Activated T-helper 1 cell treated with anti-CD3 and anti-CD28 coated beads, Interleukin-12 subunit alpha, Interleukin-12 subunit beta, Interleukin-2, Interleukin-4 antibody, amounts not matched to agents 30 ng/mL and 10 ng/mL and 1 ng/mL, durations not matched to agents 14 hours and 24 hours and 36 hours (primary cell): ENCODE measurements at regions not wholly inside any gene's neighbourhood (a gene's known extent, or its start where the extent isn't known, plus 50 kb on each side); places are given as distances from the start of the nearest gene placed in this dataset.

Experiments
- DNase-seq: peaks from one replicate; pipeline ENCODE4 v3.0.0; 2021; ENCODE audit warnings: low spot score
- H3K27ac Mint-ChIP-seq: one replicate; pipeline ENCODE4 v1.8.0; 2021; ENCODE audit warnings: mild to moderate bottlenecking, mixed read lengths
- H3K27me3 Mint-ChIP-seq: one replicate; pipeline ENCODE4 v1.8.0; 2022; ENCODE audit warnings: mild to moderate bottlenecking, moderate library complexity, mixed read lengths; ENCODE audit not compliant: insufficient read depth
- H3K36me3 Mint-ChIP-seq: one replicate; pipeline ENCODE4 v1.8.0; 2021; ENCODE audit warnings: low read depth, mixed read lengths
- H3K4me1 Mint-ChIP-seq: one replicate; pipeline ENCODE4 v1.8.0; 2021; ENCODE audit warnings: low read depth, mixed read lengths
- H3K4me3 Mint-ChIP-seq: one replicate; pipeline ENCODE4 v1.8.0; 2021; ENCODE audit warnings: mild to moderate bottlenecking, moderate library complexity, mixed read lengths
- H3K9me3 Mint-ChIP-seq: one replicate; pipeline ENCODE4 v1.8.0; 2021; ENCODE audit warnings: mixed read lengths
- intact Hi-C: fragments of 100-400 bp; cut with micrococcal nuclease; formaldehyde crosslinking; loops from one replicate; pipeline ENCODE4 v1.15.1; 2024

DNA sequence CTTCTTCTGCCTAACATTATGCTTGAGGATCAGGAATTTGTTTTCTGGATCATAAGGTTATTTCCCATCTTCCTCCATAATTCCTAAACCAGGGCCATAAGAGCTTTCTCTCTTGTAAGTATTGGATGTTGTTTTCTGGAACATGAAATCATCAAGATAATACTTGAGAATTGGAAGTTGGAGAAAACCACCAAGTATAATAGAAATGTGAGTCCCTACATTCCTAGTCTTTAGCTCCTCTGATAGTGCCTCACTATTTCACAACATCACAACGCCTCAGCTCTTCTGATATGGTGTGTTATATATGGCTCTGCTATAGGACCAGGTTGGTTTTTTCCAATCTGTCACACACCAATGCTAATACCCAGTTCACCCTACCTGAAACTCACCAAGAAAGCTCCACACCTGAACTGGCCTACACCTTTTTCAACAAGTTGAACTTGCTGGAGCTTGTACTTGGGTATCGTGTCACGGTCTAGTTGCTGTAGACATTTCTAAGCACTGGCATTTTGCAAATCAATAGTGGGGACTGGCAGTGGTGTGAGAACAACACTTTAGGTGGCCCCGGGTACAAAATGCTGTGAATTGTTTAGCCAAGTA, 141.1 kb downstream of the ACTBL2 start:
- intact Hi-C loops, result no loop called here
- H3K9me3 Mint-ChIP-seq, result no peaks in the 10 kb centered on the region
- no peak overlapping the region for H3K27ac Mint-ChIP-seq
- no peaks in the 10 kb centered on the region for H3K4me1 Mint-ChIP-seq
- H3K36me3 Mint-ChIP-seq, result no peaks in the 10 kb centered on the region
- no peak overlapping the region for H3K4me3 Mint-ChIP-seq
- H3K27me3 Mint-ChIP-seq, result peaks cover 4% of the 10 kb centered on the region
- DNase-seq, result no peak

DNA sequence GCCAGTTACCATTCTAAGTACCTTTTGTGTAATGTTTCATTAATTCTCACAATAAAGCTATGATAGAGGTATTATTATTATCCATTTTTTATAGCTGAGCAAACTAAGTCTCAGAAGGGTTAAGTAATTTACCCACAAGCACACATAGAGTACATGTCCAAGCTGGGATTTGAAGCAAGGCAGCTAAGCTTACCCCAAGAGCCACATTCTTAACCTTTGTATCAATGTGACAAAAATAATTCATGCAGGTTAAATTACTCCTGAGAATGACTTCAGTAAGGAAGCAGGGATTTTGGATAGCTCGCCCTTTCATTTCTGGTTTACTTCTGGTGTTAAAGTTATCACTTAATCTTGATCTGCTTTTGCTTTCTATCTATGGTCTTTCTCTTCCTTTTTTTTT, 141.9 kb downstream of the ACTBL2 start:
- H3K9me3 Mint-ChIP-seq, result no peaks in the 10 kb centered on the region
- intact Hi-C loops, result no loop called here

DNA sequence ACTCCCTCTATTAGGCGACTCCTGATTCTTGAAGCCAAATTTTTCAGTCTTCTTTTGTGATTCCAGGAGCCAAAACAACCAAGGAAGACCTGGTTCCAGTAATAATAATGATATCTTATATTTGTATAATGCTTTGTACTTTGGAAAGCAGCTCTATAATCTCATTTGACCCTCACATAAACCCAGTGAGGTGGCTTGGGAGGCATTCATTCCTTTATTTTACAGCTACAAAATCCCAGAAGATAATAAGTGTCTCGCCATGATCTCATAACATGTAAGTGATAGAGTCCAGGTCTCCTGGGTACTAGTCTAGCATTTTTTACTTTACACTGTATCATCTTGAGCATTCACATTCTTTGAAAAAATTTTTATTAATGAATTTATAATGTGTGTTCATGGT, 143.1 kb downstream of the ACTBL2 start:
- Mint-ChIP-seq H3K9me3 (no peaks in the 10 kb centered on the region), H3K36me3 (no peaks in the 10 kb centered on the region), H3K27ac (no peak overlapping the region), H3K4me3 (no peak overlapping the region), H3K4me1 (no peaks in the 10 kb centered on the region), H3K27me3 (peaks cover 4% of the 10 kb centered on the region)
- DNase-seq, result no peak
- intact Hi-C loops, result no loop called here

More for the DNA sequence above, 141.9 kb downstream of the ACTBL2 start:
- Mint-ChIP-seq H3K4me1 (no peaks in the 10 kb centered on the region), H3K4me3 (no peak overlapping the region), H3K36me3 (no peaks in the 10 kb centered on the region), H3K27ac (no peak overlapping the region), H3K27me3 (peaks cover 4% of the 10 kb centered on the region)
- DNase-seq, result no peak

DNA sequence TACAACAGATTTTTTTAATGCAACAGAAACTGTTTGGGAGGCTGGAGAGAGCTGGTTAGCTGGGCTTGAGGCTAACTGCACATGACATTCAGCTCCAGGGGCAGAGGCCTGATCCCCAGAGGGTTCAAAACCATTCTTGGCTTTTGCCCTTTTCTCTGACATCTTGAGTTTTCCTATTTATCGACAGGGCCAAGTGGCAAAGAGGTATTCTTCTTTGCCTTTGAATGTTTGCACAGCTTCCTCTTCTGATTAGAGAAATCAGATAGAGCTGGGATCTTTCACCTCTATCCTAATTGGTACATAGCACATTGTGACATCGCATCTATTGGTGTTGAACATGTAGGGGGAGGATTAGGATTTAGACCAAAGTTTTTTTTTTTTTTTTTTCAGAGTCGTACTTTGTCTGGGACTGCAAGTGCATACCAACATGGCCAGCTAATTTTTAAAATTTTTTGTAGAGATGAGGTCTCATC, 143.7 kb downstream of the ACTBL2 start:
- DNase-seq, result no peak
- peaks cover 4% of the 10 kb centered on the region for H3K27me3 Mint-ChIP-seq
- intact Hi-C loops, result no loop called here
- H3K27ac Mint-ChIP-seq, result no peak overlapping the region
- no peak overlapping the region for H3K4me3 Mint-ChIP-seq
- H3K4me1 Mint-ChIP-seq, result no peaks in the 10 kb centered on the region
- no peaks in the 10 kb centered on the region for H3K9me3 Mint-ChIP-seq
- no peaks in the 10 kb centered on the region for H3K36me3 Mint-ChIP-seq

DNA sequence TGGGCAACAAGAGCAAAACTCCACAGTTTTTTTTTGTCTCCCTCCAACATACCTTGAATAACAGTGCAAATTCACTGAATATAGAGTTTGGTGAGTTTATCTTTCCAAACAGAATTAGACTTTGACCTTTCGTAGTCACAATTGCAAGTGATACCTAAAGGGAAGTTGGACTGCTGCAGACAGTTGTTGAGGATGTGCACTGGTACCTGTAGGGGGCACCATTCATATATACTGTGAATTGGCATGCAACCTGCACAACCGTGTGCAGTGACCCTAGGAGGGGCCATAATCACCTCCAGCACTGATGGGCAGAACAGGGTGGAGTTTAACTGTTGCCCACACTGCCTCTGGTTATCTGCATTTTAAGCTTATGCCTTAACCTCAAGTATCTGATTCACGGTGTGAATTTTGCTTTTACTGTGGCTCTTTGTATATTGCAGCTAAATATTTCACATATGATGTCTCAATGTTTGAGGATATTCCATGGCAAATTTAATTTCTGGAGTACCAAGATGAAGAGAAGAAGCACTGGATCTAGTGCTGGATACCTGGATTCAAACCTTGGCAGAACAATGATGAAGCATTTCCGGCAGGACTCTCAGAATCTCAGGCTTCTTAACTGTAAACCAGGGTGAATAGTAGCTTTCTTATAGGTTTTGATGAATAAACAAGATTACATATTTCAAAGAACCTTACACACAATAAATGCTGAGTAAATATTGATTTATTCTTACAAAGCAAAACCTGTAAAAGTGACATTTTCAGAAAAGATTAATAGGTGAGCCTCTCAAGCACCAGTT, 144.3 kb downstream of the ACTBL2 start:
- H3K27ac Mint-ChIP-seq, result no peak overlapping the region
- no peaks in the 10 kb centered on the region for H3K9me3 Mint-ChIP-seq
- no peak for DNase-seq
- H3K27me3 Mint-ChIP-seq, result peaks cover 4% of the 10 kb centered on the region
- intact Hi-C loops, result no loop called here
- no peak overlapping the region for H3K4me3 Mint-ChIP-seq
- no peaks in the 10 kb centered on the region for H3K36me3 Mint-ChIP-seq
- no peaks in the 10 kb centered on the region for H3K4me1 Mint-ChIP-seq

DNA sequence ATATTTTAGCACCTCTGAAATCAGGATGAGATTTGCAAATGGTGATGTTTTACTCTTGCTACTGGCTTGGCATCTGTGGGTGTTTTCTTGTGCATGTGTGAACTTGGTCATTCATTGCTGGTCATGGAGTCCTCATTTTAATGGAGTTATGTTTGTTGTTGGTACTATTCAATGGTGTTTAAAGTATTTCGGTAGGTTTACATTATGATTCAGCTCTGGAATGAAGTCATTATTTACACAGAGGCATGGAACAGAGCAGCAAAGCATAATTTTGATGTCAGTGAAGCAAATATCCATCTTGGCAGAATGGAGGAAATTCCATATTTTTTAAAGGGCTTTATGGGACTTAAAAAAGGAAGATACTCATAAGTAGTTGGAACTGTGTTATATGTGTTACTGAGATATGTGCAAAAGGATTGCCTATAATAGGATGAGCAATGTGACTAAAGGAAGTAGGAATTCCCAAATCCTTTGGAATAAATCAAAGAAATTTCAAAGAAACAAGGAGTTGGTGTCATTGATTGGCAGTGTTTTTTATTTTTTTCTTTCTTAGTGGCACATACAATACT, 147.4 kb downstream of the ACTBL2 start:
- no peak overlapping the region for H3K27ac Mint-ChIP-seq
- no peaks in the 10 kb centered on the region for H3K4me1 Mint-ChIP-seq
- H3K9me3 Mint-ChIP-seq, result no peaks in the 10 kb centered on the region
- intact Hi-C loops, result no loop called here
- no peak overlapping the region for H3K4me3 Mint-ChIP-seq
- DNase-seq, result no peak
- peaks cover 4% of the 10 kb centered on the region for H3K27me3 Mint-ChIP-seq
- H3K36me3 Mint-ChIP-seq, result no peaks in the 10 kb centered on the region

DNA sequence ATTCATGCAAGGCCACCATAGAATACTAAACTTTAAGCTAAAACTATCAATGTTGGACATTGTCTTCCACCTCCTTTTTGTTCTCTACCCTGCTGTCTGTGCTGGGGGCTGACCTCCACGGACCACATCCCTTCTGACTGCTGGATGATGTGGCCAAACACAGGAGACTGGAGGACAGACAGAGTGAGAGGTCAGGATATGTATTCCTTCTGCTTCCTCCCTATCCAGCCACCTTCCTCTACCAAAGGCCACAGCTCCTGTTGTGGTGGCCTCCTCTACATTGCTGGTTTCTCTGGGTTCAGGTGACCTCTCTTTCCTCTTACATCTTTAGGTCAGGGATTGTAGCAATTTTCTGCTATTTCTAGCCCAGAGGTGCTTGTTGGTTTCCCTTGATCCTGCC, 148.1 kb downstream of the ACTBL2 start:
- peaks cover 4% of the 10 kb centered on the region for H3K27me3 Mint-ChIP-seq
- no peaks in the 10 kb centered on the region for H3K4me1 Mint-ChIP-seq
- no peak overlapping the region for H3K4me3 Mint-ChIP-seq
- no peak for DNase-seq
- no peaks in the 10 kb centered on the region for H3K36me3 Mint-ChIP-seq
- no peaks in the 10 kb centered on the region for H3K9me3 Mint-ChIP-seq
- intact Hi-C loops, result no loop called here
- H3K27ac Mint-ChIP-seq, result no peak overlapping the region

DNA sequence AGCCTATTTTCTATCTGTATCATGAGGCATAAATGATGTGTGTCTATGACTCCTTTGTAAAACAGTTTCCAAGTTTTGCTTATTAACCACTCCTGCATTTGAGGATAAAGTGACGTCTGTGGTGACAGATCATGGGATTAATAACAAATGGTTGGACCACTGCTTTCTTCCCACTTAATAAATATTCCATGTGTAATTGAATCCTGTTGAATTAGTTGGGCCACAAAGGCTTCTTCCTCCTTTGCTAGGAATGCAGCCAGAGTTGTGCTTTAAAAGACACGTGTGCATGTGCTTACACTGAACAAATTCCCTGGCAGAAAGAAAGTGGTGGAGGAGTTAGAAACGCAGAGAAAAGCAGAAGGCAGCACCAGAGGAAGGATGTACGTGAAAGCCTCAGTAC, 150.2 kb downstream of the ACTBL2 start:
- Mint-ChIP-seq H3K9me3 (no peaks in the 10 kb centered on the region), H3K36me3 (no peaks in the 10 kb centered on the region), H3K27ac (no peak overlapping the region), H3K4me3 (no peak overlapping the region), H3K27me3 (no peaks in the 10 kb centered on the region), H3K4me1 (peaks cover 9% of the 10 kb centered on the region)
- intact Hi-C loops, result no loop called here
- DNase-seq, result no peak

DNA sequence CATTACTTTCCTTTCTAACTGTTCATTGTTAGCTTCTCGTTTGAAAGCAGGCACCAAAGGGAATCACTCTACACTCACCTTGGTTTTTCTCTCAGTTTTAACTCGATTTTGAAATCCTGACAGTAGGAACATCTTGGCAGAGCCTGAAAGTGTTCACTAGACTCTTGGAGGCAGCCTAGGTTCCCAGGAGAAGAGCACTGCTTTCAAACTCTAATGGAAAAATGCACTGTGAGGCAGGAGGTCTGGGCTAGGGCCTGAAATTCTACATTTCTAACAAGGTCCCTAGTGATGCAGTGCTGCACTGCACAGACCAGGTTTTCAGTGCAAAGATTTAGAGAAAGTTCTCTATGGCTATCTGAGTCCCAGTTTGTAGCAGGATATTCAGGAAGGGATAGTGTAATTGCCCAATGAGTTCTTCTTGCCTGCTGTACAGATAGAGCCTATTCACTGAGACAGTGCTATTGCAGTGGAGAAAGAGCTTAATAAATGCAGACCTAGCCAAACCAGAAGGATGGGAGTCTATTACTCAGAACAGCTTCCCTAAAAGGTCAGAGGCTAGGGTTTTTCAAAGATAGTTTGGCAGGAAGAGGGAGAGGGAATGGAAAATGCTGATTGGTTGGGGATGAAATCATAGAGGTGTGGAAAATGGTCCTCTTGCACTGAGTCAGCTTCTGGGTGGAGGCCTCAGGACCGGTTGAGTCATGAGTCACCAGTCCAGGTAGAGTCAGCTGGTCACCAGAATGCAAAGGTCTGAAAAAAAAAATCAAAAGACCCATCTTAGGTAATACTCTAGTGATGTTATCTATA, 153.9 kb downstream of the GPBP1 start:
- H3K27ac Mint-ChIP-seq, result peak overlapping the region; percentile 13

DNA sequence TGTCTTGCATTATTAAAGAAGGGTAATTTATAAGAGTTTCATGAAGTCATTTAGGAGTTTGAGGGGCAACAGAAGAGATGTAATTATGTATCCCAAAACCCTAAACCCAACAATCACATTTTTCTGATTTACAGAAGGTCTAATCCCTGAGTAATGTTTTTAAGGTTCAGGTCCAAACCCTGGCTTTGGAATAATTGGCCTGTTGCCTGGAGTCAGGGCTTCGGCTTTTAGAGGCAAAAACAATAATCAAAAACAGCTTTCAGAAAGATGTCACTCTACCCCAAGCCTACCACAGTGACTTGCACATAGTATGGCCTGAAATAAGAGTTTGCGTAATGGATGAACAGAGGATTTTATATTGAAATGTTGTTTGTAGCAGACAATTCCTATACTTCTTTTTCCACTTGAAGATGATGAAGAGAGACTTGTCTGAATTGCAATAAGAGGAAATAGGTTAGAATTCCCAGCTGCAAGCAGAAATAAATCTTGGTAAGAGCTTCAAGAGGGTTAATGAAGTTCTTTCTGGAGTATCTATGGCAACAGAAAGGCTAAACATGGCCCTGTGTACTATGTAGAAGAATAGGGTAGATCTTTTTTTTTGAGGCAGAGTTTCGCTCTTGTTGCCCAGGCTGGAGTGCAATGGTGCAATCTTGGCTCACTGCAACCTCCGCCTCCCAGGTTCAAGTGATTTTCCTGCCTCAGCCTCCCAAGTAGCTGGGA, 152.0 kb downstream of the GPBP1 start:
- no peak for DNase-seq
- H3K27me3 Mint-ChIP-seq, result no peaks in the 10 kb centered on the region
- H3K4me1 Mint-ChIP-seq, result peaks cover 18% of the 10 kb centered on the region
- H3K36me3 Mint-ChIP-seq, result peaks cover 1% of the 10 kb centered on the region
- no peak overlapping the region for H3K4me3 Mint-ChIP-seq
- no peak overlapping the region for H3K27ac Mint-ChIP-seq
- H3K9me3 Mint-ChIP-seq, result peaks cover 7% of the 10 kb centered on the region
- intact Hi-C loops, result no loop called here

More for the DNA sequence above, 153.9 kb downstream of the GPBP1 start:
- DNase-seq, result no peak
- Mint-ChIP-seq H3K36me3 (peaks cover 1% of the 10 kb centered on the region), H3K4me3 (no peak overlapping the region), H3K4me1 (peaks cover 17% of the 10 kb centered on the region), H3K27me3 (no peaks in the 10 kb centered on the region), H3K9me3 (peaks cover 7% of the 10 kb centered on the region)
- intact Hi-C loops, result no loop called here

DNA sequence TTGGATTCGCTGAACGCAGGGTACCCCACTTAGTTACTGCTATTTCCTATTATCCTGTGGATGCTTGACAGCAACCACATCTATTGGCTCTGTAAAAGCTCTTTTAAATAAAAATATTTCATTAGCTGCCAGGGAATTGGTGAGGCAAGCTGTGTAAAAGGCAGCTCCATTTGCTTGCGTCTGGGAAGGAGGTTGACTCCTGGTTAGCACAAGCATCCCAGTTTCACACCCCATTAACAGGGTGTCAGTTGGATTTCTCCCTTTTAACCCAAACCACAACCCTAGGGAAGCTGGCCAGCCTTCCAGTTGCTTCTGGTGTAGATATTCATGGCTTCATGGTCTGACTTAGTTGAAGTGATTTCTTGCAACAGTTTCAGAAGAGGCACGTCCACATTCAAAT, 151.0 kb downstream of the GPBP1 start:
- Mint-ChIP-seq H3K4me1 (peaks cover 21% of the 10 kb centered on the region), H3K36me3 (peaks cover 1% of the 10 kb centered on the region), H3K4me3 (no peak overlapping the region), H3K27me3 (no peaks in the 10 kb centered on the region), H3K27ac (no peak overlapping the region), H3K9me3 (peaks cover 7% of the 10 kb centered on the region)
- intact Hi-C loops, result loop anchor here (1.0 to 5.0 kb wide), 2 partner anchors 26 to 57 kb away; no protein-coding TSS in a partner anchor
- DNase-seq, result no peak

DNA sequence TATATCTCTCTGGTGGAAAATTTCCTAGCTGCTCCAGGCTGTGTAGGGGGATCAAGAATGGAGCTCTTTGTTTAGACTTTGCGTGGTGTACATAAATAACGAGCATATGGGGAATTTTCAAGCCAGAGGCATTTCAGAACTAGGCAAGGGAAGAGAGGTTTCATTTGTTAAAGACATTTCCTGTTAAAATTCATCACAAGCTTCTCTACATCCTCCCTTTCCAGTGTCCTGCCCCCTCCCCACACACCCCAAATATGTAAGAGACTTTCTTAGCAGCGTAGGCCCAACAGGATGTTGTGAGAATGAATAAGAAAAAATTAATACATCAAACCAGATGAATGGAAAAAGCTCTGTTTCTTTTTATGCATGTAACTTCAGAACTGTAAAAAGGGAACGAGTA, 150.3 kb downstream of the GPBP1 start:
- intact Hi-C loops, result loop anchor here (1.0 to 5.0 kb wide), 2 partner anchors 25 to 58 kb away; no protein-coding TSS in a partner anchor

More for the DNA sequence above, 150.3 kb downstream of the GPBP1 start:
- Mint-ChIP-seq H3K9me3 (peaks cover 7% of the 10 kb centered on the region), H3K4me1 (peaks cover 21% of the 10 kb centered on the region), H3K4me3 (no peak overlapping the region), H3K27me3 (no peaks in the 10 kb centered on the region), H3K36me3 (peaks cover 1% of the 10 kb centered on the region), H3K27ac (peak overlapping the region; percentile 32)
- DNase-seq, result no peak
